Tibial nerve (tissue), 4 donors: ENCODE measurements at regions not wholly inside any gene's neighbourhood (a gene's known extent, or its start where the extent isn't known, plus 50 kb on each side); places are given as distances from the start of the nearest gene placed in this dataset.

ENCODE experiments used
- DNase-seq, 2 donors: peaks; one replicate each; pipeline ENCODE4 v3.0.0-alpha.2; 2019; ENCODE audit warnings: low spot score in 2 of 2
- H3K27ac ChIP-seq, 4 donors: fragments of 200-600 bp; sonication (generic) in 3 of 4; one replicate each; pipeline ENCODE4 v1.5.1; 2017 to 2019; ENCODE audit warnings: mild to moderate bottlenecking in 1 of 4
- H3K27me3 ChIP-seq, 2 donors: fragments of 200-600 bp; sonication (generic) in 1 of 2; one replicate each; pipeline versions ENCODE4 v1.5.1 to v1.6.0; 2017 to 2019
- H3K36me3 ChIP-seq, 3 donors: fragments of 200-600 bp; sonication (generic); one replicate each; pipeline ENCODE4 v1.5.1; 2018 to 2019
- H3K4me1 ChIP-seq, 4 donors: fragments of 200-600 bp; sonication (generic) in 3 of 4; one replicate each; pipeline ENCODE4 v1.5.1; 2017 to 2019
- H3K4me3 ChIP-seq, 4 donors: fragments of 200-600 bp; sonication (generic) in 3 of 4; one replicate each; pipeline ENCODE4 v1.5.1; 2017 to 2019; ENCODE audit warnings: mild to moderate bottlenecking in 1 of 4, moderate library complexity in 1 of 4
- H3K9me3 ChIP-seq, 4 donors: fragments of 200-600 bp; sonication (generic) in 3 of 4; one replicate each; pipeline ENCODE4 v1.5.1; 2017 to 2019
- EP300 ChIP-seq, 2 donors: sonication (generic); formaldehyde crosslinking; IDR thresholded peaks; one replicate each; pipeline ENCODE4 v1.6.1; 2017; ENCODE audit warnings: antibody characterized with exemption in 2 of 2, mild to moderate bottlenecking in 1 of 2
- POLR2A ChIP-seq, 2 donors: fragments of 450-650 bp; IDR thresholded peaks; one replicate each; pipeline ENCODE4 v1.6.1; 2017; ENCODE audit warnings: antibody characterized with exemption in 2 of 2, mild to moderate bottlenecking in 2 of 2, moderate library complexity in 2 of 2
- WGBS, 2 donors: methylation state at CpG; one replicate each; pipeline ENCODE4 v1.1.5; 2018; 5-methylcytosine and 5-hydroxymethylcytosine counted together
- TF ChIP-seq, protein P1 (sequence below), 5 experiments: fragments of 200-600 bp in 3 of 5; fragments of 450-650 bp in 2 of 5; sonication (generic) in 3 of 5; IDR thresholded peaks; one replicate each; pipeline ENCODE4 v1.5.1; 2016 to 2019; ENCODE audit warnings: antibody characterized with exemption in 5 of 5, mild to moderate bottlenecking in 3 of 5, moderate library complexity in 2 of 5

DNA sequence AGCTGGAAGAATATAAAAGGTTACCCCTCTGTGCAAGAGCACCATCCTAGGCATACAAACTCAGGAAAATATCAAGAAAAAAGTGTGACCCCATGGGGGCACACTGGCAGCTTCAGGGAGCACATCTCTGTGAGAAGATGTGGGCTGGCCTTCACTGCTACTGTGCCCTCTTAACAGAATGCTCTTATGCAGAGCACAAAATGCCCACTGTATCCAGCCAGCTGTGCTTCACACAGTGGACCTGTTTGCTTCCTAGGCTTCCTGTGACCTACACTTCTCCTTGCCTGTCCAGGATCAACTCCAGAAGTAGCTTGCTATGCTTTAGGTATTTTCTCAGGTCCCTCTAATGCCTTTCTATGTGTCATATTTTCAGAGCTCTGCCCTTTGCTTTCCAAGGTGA, 380.2 kb upstream of the MMS22L start:
- Histone ChIP-seq H3K36me3 (no peaks in the 10 kb centered on the region), H3K4me1 (no peaks in the 10 kb centered on the region), H3K9me3 (no peaks in the 10 kb centered on the region), H3K27ac (no peak overlapping the region), H3K4me3 (no peak overlapping the region), H3K27me3 (no peaks in the 10 kb centered on the region)
- DNase-seq: no peak
- TF ChIP-seq EP300 (IDR thresholded peaks at IDR 0.05) (no peak), POLR2A (IDR thresholded peaks at IDR 0.05) (no peak)
- TF ChIP-seq, protein P1, sequence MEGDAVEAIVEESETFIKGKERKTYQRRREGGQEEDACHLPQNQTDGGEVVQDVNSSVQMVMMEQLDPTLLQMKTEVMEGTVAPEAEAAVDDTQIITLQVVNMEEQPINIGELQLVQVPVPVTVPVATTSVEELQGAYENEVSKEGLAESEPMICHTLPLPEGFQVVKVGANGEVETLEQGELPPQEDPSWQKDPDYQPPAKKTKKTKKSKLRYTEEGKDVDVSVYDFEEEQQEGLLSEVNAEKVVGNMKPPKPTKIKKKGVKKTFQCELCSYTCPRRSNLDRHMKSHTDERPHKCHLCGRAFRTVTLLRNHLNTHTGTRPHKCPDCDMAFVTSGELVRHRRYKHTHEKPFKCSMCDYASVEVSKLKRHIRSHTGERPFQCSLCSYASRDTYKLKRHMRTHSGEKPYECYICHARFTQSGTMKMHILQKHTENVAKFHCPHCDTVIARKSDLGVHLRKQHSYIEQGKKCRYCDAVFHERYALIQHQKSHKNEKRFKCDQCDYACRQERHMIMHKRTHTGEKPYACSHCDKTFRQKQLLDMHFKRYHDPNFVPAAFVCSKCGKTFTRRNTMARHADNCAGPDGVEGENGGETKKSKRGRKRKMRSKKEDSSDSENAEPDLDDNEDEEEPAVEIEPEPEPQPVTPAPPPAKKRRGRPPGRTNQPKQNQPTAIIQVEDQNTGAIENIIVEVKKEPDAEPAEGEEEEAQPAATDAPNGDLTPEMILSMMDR (IDR thresholded peaks at IDR 0.05): no peak

DNA sequence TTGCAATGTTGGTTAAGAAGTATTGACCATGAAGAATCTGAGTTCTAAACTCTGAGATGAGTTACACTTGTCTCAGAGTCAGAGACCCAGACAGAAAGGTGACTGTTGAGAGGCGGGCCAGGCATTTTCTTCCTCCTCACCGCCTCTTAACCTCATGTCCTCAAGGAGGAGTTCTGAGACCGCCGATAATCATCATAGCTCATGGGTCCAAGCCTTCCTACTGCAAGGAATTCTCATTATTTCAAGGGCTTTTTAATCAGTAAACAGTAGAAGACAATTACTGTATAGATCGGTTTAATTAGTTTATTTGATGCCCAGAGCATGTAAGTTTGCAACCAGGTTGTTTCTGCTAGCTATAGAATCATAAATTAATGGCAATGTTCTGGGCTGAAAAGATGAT, 382.4 kb upstream of the MMS22L start:
- H3K27ac ChIP-seq: no peak overlapping the region
- H3K27me3 ChIP-seq: no peaks in the 10 kb centered on the region
- H3K36me3 ChIP-seq: no peaks in the 10 kb centered on the region
- DNase-seq: no peak
- no peak overlapping the region for H3K4me3 ChIP-seq
- no peaks in the 10 kb centered on the region for H3K9me3 ChIP-seq
- 74 to 76% methylated on average over 5 of the region's 5 CpGs for whole genome bisulfite sequencing, 2 donors
- H3K4me1 ChIP-seq: peaks cover 0 to 13% (median 0%) of the 10 kb centered on the region in 4 donors
- TF ChIP-seq, protein P1 (IDR thresholded peaks at IDR 0.05): no peak
- TF ChIP-seq EP300 (IDR thresholded peaks at IDR 0.05): no peak
- TF ChIP-seq POLR2A (IDR thresholded peaks at IDR 0.05): no peak

DNA sequence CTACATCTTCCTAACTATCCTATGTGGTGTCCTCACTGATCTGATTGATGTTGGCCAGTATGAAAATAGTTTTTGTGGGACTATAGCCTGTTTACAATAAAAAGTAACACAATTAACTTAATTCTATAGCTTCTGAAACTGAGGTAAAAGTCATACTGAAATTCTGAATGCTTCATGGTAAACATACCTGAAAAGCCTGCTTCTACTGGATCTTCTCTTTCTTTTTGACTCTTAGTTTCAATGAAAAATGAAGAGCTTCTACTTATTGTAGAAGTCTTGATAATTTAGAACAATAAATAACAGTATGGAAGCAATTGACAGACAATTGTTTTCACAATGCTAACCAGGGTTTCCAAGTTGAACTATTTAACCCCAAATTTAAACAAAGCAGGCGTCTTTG, 383.9 kb upstream of the MMS22L start:
- TF ChIP-seq, protein P1 (IDR thresholded peaks at IDR 0.05): no peak
- TF ChIP-seq EP300 (IDR thresholded peaks at IDR 0.05): no peak
- TF ChIP-seq POLR2A (IDR thresholded peaks at IDR 0.05): no peak
- WGBS, 2 donors: 57 to 68% methylated on average over 1 of the region's 1 CpG
- no peak overlapping the region for H3K4me3 ChIP-seq
- no peak for DNase-seq
- H3K27ac ChIP-seq: no peak overlapping the region
- peaks cover 0 to 13% (median 0%) of the 10 kb centered on the region in 4 donors for H3K4me1 ChIP-seq
- H3K9me3 ChIP-seq: no peaks in the 10 kb centered on the region
- no peaks in the 10 kb centered on the region for H3K36me3 ChIP-seq
- no peaks in the 10 kb centered on the region for H3K27me3 ChIP-seq

DNA sequence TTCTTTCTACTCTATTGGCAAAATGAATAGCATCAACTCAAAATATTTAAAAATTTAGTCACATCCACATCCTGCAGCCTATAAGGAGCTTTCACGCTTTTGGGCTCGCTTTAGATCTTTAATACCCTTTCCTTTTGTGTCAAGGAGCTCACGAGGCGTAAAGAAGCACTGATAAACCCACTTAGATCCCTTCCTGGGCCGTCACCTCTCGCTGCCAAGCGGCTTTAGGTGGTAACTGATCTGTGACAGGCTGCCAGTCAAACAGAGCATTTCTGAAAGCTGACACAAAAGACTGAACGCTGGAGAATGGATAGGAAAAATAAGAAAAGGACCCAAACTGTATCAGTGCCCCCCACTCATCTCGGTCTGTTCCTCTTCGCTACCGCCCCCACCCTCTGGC, 385.7 kb upstream of the MMS22L start:
- H3K27me3 ChIP-seq: no peaks in the 10 kb centered on the region
- H3K27ac ChIP-seq: no peak overlapping the region
- TF ChIP-seq POLR2A (IDR thresholded peaks at IDR 0.05): no peak
- no peak for TF ChIP-seq EP300 (IDR thresholded peaks at IDR 0.05)
- H3K36me3 ChIP-seq: no peaks in the 10 kb centered on the region
- DNase-seq: no peak
- 34 to 39% methylated on average over 11 of the region's 11 CpGs for WGBS, 2 donors
- H3K4me3 ChIP-seq: peak overlapping the region in 3 of 4 donors; percentile 14 to 38 (median 14)
- H3K4me1 ChIP-seq: peaks cover 0 to 13% (median 0%) of the 10 kb centered on the region in 4 donors
- H3K9me3 ChIP-seq: no peaks in the 10 kb centered on the region

DNA sequence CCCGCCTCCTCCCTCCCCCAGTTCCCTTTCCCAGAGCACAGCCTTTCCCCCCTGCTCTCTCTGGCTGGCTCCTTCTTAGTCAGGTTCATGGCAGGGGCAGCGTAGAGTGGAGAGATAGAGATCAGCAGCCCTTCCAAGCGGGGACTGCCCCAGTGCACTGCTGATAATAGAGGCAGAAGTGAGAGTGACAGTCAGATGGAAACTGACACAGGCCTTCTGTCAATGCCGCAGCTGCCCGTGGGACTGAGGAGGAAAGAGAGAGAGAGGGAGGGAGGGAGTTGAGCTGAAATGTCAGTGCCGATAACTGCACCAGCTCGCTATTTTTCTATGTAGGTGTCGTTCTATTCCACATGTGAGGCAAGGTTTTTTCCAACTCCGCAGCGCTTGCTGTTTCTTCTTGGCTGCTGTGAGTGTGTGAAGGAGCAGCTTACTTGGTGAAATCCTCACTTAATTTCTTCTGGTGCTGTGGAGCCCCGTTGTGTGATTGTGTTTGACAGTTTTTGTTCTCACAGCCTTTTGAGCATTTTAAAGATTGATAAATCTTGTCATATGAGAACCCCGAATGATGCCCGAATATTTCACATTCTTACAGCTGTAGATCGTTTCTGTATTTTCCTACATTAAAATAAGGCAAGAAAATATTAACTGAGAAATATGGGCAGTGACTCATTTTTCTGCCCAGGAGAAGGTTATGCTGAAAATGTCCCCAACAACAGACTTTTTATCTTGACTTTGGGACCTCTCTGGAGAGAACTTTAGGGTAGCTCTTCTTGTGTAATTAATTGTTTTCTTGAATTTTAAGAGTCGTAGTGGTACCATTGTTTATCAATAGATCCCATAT, 386.4 kb upstream of the MMS22L start:
- Histone ChIP-seq H3K27me3 (no peaks in the 10 kb centered on the region), H3K4me3 (peak overlapping the region; percentile 9 to 38 (median 14)), H3K36me3 (no peaks in the 10 kb centered on the region), H3K4me1 (peaks cover 0 to 13% (median 0%) of the 10 kb centered on the region in 4 donors), H3K27ac (no peak overlapping the region), H3K9me3 (no peaks in the 10 kb centered on the region)
- 10 to 15% methylated on average over 15 of the region's 15 CpGs for WGBS, 2 donors
- TF ChIP-seq, protein P1 (IDR thresholded peaks at IDR 0.05): no peak
- TF ChIP-seq EP300 (IDR thresholded peaks at IDR 0.05) (no peak), POLR2A (IDR thresholded peaks at IDR 0.05) (no peak)
- DNase-seq: no peak
